Mucosa of gallbladder (tissue), 1 donor: ENCODE measurements at regions not wholly inside any gene's neighbourhood (a gene's known extent, or its start where the extent isn't known, plus 50 kb on each side); places are given as distances from the start of the nearest gene placed in this dataset.
"Not testable (repeated sequence)": the region's sequence is repeated elsewhere in the genome, so short reads cannot be mapped to it uniquely, and the experiment has no call there.

Experiments used
- DNase-seq: peaks from one replicate; pipeline ENCODE4 v3.0.0-alpha.2; 2020; ENCODE audit warnings: low spot score
- donor health status: DM: no; HTN: no; CAD: no.

GRCh38 chr2:144903045-144903444, 383.1 kb upstream of the ZEB2 start:
- not testable (repeated sequence) for DNase-seq

GRCh38 chr2:144901386-144901785, 381.5 kb upstream of the ZEB2 start:
- not testable (repeated sequence) for DNase-seq

- no peak for DNase-seq
These were observed 376.4 kb upstream of the ZEB2 start for GRCh38 chr2:144896341-144896740.

GRCh38 chr2:144894612-144895599, 375.0 kb upstream of the ZEB2 start:
- DNase-seq, result no peak

GRCh38 chr2:144893464-144893863, 373.5 kb upstream of the ZEB2 start:
- no peak for DNase-seq

GRCh38 chr2:144890828-144891227, 370.9 kb upstream of the ZEB2 start:
- DNase-seq, result no peak

GRCh38 chr2:144889348-144889747, 369.4 kb upstream of the ZEB2 start:
- DNase-seq, result no peak

- peak; percentile 39 for DNase-seq
These were observed 366.9 kb upstream of the ZEB2 start for GRCh38 chr2:144886862-144887261.

- no peak for DNase-seq
These were observed 358.0 kb upstream of the ZEB2 start for GRCh38 chr2:144877893-144878292.

- DNase-seq, result no peak
These were observed 356.1 kb upstream of the ZEB2 start for GRCh38 chr2:144876013-144876412.

GRCh38 chr2:144875290-144875969, 355.5 kb upstream of the ZEB2 start:
- DNase-seq, result no peak

GRCh38 chr2:144865670-144866069, 345.8 kb upstream of the ZEB2 start:
- no peak for DNase-seq

- DNase-seq, result no peak
These were observed 339.8 kb upstream of the ZEB2 start for GRCh38 chr2:144859716-144860115.

- no peak for DNase-seq
These were observed 338.3 kb upstream of the ZEB2 start for GRCh38 chr2:144858211-144858610.

GRCh38 chr2:144854596-144854995, 334.7 kb upstream of the ZEB2 start:
- DNase-seq, result no peak

GRCh38 chr2:144849612-144850011, 329.7 kb upstream of the ZEB2 start:
- DNase-seq, result peak; percentile 10

GRCh38 chr2:144848423-144848822, 328.5 kb upstream of the ZEB2 start:
- DNase-seq, result no peak

GRCh38 chr2:144847347-144848080, 327.6 kb upstream of the ZEB2 start:
- no peak for DNase-seq

- no peak for DNase-seq
These were observed 316.9 kb upstream of the ZEB2 start for GRCh38 chr2:144836635-144837350.

- no peak for DNase-seq
These were observed 315.9 kb upstream of the ZEB2 start for GRCh38 chr2:144835634-144836350.
